ENCODE measurements at regions not wholly inside any gene's neighbourhood (a gene's known extent, or its start where the extent isn't known, plus 50 kb on each side); places are given as distances from the start of the nearest gene placed in this dataset.

- DNase-seq, result no peak
These were observed 223.1 kb upstream of the EOMES start for GRCh38 chr3:27945229-27945628.

GRCh38 chr3:27960133-27960532, 238.0 kb upstream of the EOMES start:
- no peak for DNase-seq

- no peak for DNase-seq
These were observed 241.4 kb upstream of the EOMES start for GRCh38 chr3:27963519-27963918.

GRCh38 chr3:27971600-27971999, 249.5 kb upstream of the EOMES start:
- no peak for DNase-seq

- peak in 1 of 2 donors; percentile 57 for DNase-seq
These were observed 254.8 kb upstream of the EOMES start for GRCh38 chr3:27976933-27977332.

GRCh38 chr3:27978440-27978839, 256.3 kb upstream of the EOMES start:
- no peak for DNase-seq

- no peak for DNase-seq
These were observed 255.9 kb upstream of the CMC1 start for GRCh38 chr3:27985369-27986035.

- DNase-seq, result no peak
These were observed 255.1 kb upstream of the CMC1 start for GRCh38 chr3:27986234-27986879.

- no peak for DNase-seq
These were observed 251.1 kb upstream of the CMC1 start for GRCh38 chr3:27990324-27990723.

- no peak for DNase-seq
These were observed 250.6 kb upstream of the CMC1 start for GRCh38 chr3:27990837-27991236.

- no peak for DNase-seq
These were observed 248.4 kb upstream of the CMC1 start for GRCh38 chr3:27993051-27993450.

- DNase-seq, result no peak
These were observed 240.8 kb upstream of the CMC1 start for GRCh38 chr3:28000608-28001007.

GRCh38 chr3:28008235-28008634, 233.2 kb upstream of the CMC1 start:
- peak in 1 of 2 donors; percentile 21 for DNase-seq

GRCh38 chr3:28012830-28013229, 228.6 kb upstream of the CMC1 start:
- no peak for DNase-seq

GRCh38 chr3:28013864-28014473, 227.4 kb upstream of the CMC1 start:
- no peak for DNase-seq

GRCh38 chr3:28018925-28019718, 222.3 kb upstream of the CMC1 start:
- no peak for DNase-seq

GRCh38 chr3:28019740-28020139, 221.7 kb upstream of the CMC1 start:
- DNase-seq, result no peak

- DNase-seq, result no peak
These were observed 218.5 kb upstream of the CMC1 start for GRCh38 chr3:28022916-28023315.

GRCh38 chr3:28028554-28028953, 212.9 kb upstream of the CMC1 start:
- DNase-seq, result no peak

GRCh38 chr3:28033059-28033784, 208.2 kb upstream of the CMC1 start:
- DNase-seq, result no peak

GRCh38 chr3:28036599-28037575, 204.5 kb upstream of the CMC1 start:
- DNase-seq, result no peak

GRCh38 chr3:28039234-28039633, 202.2 kb upstream of the CMC1 start:
- no peak for DNase-seq
